Naive thymus-derived CD4-positive, alpha-beta T cell (primary cell): ENCODE measurements at regions not wholly inside any gene's neighbourhood (a gene's known extent, or its start where the extent isn't known, plus 50 kb on each side); places are given as distances from the start of the nearest gene placed in this dataset.
"Not testable (repeated sequence)": the region's sequence is repeated elsewhere in the genome, so short reads cannot be mapped to it uniquely, and the experiment has no call there.

ENCODE experiments used
- ATAC-seq: fragments of 150-1000 bp; cut with Tn5 transposase; 2 replicates; pipeline ENCODE4 v1.10.0; 2021; ENCODE audit warnings: mild to moderate bottlenecking, moderate library complexity
- CTCF ChIA-PET: fragments of 350-600 bp; sonication (Branson Sonifier 250); formaldehyde crosslinking; loops from one replicate; lab custom pipeline; 2021; ENCODE audit warnings: antibody characterized with exemption; lab: Charles Lee
- POLR2A ChIA-PET: fragments of 350-600 bp; sonication (Branson Sonifier 250); formaldehyde crosslinking; loops from one replicate; lab custom pipeline; 2021; ENCODE audit warnings: antibody characterized with exemption, inconsistent platforms; lab: Charles Lee
- DNase-seq, 9 donors: peaks; one replicate each; pipeline versions ENCODE4 v3.0.0 to v3.0.0-alpha.2; 2020 to 2022; ENCODE audit warnings: mixed read lengths in 1 of 9
- H3K27ac ChIP-seq: one replicate; pipeline ENCODE4 v1.7.0; 2013; ENCODE audit warnings: mild to moderate bottlenecking, low read depth, low read length, moderate library complexity
- H3K27me3 ChIP-seq, 2 donors: one replicate each; pipeline ENCODE4 v1.7.0; 2013; ENCODE audit warnings: low read length in 2 of 2, mild to moderate bottlenecking in 2 of 2, moderate library complexity in 2 of 2; ENCODE audit not compliant: control insufficient read depth in 2 of 2, insufficient read depth in 2 of 2
- H3K36me3 ChIP-seq, 3 experiments: 1 replicate in 2 of 3; 2 replicates in 1 of 3; pipeline ENCODE4 v1.7.0; 2013; ENCODE audit warnings: low read length in 3 of 3, mild to moderate bottlenecking in 3 of 3, moderate library complexity in 1 of 3; ENCODE audit not compliant: insufficient read depth in 3 of 3, control insufficient read depth in 2 of 3
- H3K4me1 ChIP-seq, 2 donors: one replicate each; pipeline ENCODE4 v1.7.0; 2013; ENCODE audit warnings: low read length in 2 of 2, mild to moderate bottlenecking in 2 of 2, moderate library complexity in 1 of 2; ENCODE audit not compliant: control insufficient read depth in 2 of 2, insufficient read depth in 2 of 2
- H3K4me3 ChIP-seq: 2 replicates; pipeline ENCODE4 v1.7.0; 2013; ENCODE audit warnings: mild to moderate bottlenecking, low read length
- H3K9me3 ChIP-seq, 3 experiments: 1 replicate in 2 of 3; 2 replicates in 1 of 3; pipeline ENCODE4 v1.7.0; 2013; ENCODE audit warnings: low read length in 3 of 3; ENCODE audit not compliant: control insufficient read depth in 2 of 3
- H3K27ac Mint-ChIP-seq, 9 donors: one replicate each; pipeline ENCODE4 v1.8.0; 2020 to 2022; ENCODE audit warnings: mixed read lengths in 9 of 9, mild to moderate bottlenecking in 8 of 9, moderate library complexity in 5 of 9, inconsistent platforms in 2 of 9
- H3K27me3 Mint-ChIP-seq, 5 donors: one replicate each; pipeline ENCODE4 v1.8.0; 2021 to 2022; ENCODE audit warnings: mixed read lengths in 5 of 5, mild to moderate bottlenecking in 1 of 5
- H3K36me3 Mint-ChIP-seq, 5 donors: one replicate each; pipeline ENCODE4 v1.8.0; 2020 to 2022; ENCODE audit warnings: mixed read lengths in 5 of 5, mild to moderate bottlenecking in 3 of 5, inconsistent platforms in 1 of 5
- H3K4me1 Mint-ChIP-seq, 7 donors: one replicate each; pipeline ENCODE4 v1.8.0; 2020 to 2022; ENCODE audit warnings: mixed read lengths in 7 of 7, mild to moderate bottlenecking in 3 of 7, inconsistent platforms in 1 of 7
- H3K4me3 Mint-ChIP-seq, 10 donors: one replicate each; pipeline ENCODE4 v1.8.0; 2020 to 2022; ENCODE audit warnings: mild to moderate bottlenecking in 10 of 10, mixed read lengths in 10 of 10, moderate library complexity in 6 of 10, inconsistent platforms in 2 of 10
- H3K9me3 Mint-ChIP-seq, 11 donors: one replicate each; pipeline ENCODE4 v1.8.0; 2020 to 2022; ENCODE audit warnings: mixed read lengths in 11 of 11, mild to moderate bottlenecking in 4 of 11, inconsistent platforms in 1 of 11, moderate library complexity in 1 of 11
- intact Hi-C, 2 donors: fragments of 100-400 bp; cut with micrococcal nuclease; formaldehyde crosslinking; loops; one replicate each; pipeline ENCODE4 v1.15.1; 2023

DNA sequence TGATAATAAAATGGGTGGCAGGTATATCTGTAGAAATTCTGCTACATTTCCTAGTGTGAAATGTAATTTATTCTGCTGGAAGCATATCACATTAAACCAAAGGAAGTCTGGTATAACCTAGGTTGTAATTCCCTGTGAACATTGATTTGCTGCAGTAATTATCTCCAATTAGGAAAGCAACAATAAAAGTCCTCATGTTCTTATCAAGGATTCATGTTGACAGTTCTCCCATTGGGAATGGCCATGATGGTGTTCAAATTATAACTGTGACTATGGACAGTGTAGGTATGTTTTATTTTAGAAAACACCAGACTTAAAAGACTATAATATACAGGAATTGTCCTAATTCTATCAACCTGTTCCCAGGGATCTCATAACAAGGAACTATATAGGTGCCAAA, 513.5 kb upstream of the MIR17HG start:
- ATAC-seq (no peak), DNase-seq (no peak)
- CTCF ChIA-PET, result no interaction called here
- H3K36me3 Mint-ChIP-seq, result no peaks in the 10 kb centered on the region
- no peaks in the 10 kb centered on the region for H3K27me3 Mint-ChIP-seq
- H3K36me3 ChIP-seq, result no peaks in the 10 kb centered on the region
- H3K27ac ChIP-seq, result no peak overlapping the region
- H3K4me1 ChIP-seq, result no peaks in the 10 kb centered on the region
- no peaks in the 10 kb centered on the region for H3K4me1 Mint-ChIP-seq
- H3K27me3 ChIP-seq, result no peaks in the 10 kb centered on the region
- H3K4me3 ChIP-seq, result no peak overlapping the region
- no peak overlapping the region for H3K4me3 Mint-ChIP-seq
- no peaks in the 10 kb centered on the region for H3K9me3 ChIP-seq
- no peak overlapping the region for H3K27ac Mint-ChIP-seq
- peaks cover 0 to 10% (median 2%) of the 10 kb centered on the region in 11 donors for H3K9me3 Mint-ChIP-seq
- intact Hi-C loops, result no loop called here
- POLR2A ChIA-PET, result no interaction called here

DNA sequence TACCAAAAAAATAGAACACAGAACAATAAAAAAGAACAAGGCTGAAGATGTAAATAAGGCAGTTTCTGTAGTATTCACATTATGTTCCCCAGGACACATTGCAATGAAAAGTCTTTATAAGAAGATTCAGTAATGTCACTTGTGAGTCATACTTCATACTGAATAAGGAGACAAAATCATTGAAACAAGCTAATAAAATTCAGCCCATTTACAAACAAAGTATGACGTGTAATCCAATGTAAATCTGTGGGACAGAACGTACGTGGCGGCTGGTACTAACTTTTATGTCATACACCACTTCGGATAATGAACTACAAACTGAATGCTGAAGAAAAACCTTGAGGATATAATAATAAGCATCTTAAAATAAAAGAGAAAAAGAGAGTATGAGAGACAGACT, 512.8 kb upstream of the MIR17HG start:
- POLR2A ChIA-PET, result no interaction called here
- intact Hi-C loops, result no loop called here
- CTCF ChIA-PET, result no interaction called here
- Histone ChIP-seq H3K9me3 (no peaks in the 10 kb centered on the region), H3K4me1 (no peaks in the 10 kb centered on the region), H3K27ac (no peak overlapping the region), H3K4me3 (no peak overlapping the region), H3K27me3 (no peaks in the 10 kb centered on the region), H3K36me3 (no peaks in the 10 kb centered on the region)
- Mint-ChIP-seq H3K27me3 (no peaks in the 10 kb centered on the region), H3K27ac (no peak overlapping the region), H3K9me3 (peaks cover 0 to 10% (median 2%) of the 10 kb centered on the region in 11 donors), H3K4me1 (no peaks in the 10 kb centered on the region), H3K36me3 (no peaks in the 10 kb centered on the region), H3K4me3 (no peak overlapping the region)
- ATAC-seq, result no peak
- DNase-seq, result no peak

DNA sequence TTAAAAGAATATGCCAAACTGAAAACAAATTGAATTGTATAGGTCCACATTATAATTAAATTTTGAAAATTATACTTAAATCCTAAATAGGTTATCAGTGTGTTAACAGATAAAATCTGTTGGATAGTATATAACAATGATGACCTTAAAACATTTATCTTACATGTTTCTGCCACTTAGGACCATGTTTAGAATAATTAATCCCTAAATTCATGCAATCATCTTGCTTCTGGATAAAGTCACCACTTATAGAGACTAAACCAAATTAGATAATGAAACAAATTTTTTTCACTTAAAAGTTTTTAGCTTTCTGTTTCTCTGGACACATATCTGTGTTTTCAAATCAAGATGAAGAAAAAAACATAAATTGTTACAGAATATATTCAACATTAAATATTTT, 511.7 kb upstream of the MIR17HG start:
- no peak for DNase-seq
- Histone ChIP-seq H3K27ac (no peak overlapping the region), H3K4me3 (no peak overlapping the region), H3K36me3 (no peaks in the 10 kb centered on the region), H3K27me3 (no peaks in the 10 kb centered on the region), H3K4me1 (no peaks in the 10 kb centered on the region), H3K9me3 (no peaks in the 10 kb centered on the region)
- H3K4me1 Mint-ChIP-seq, result no peaks in the 10 kb centered on the region
- POLR2A ChIA-PET, result no interaction called here
- peaks cover 0 to 17% (median 6%) of the 10 kb centered on the region in 11 donors for H3K9me3 Mint-ChIP-seq
- H3K36me3 Mint-ChIP-seq, result no peaks in the 10 kb centered on the region
- CTCF ChIA-PET, result no interaction called here
- H3K27me3 Mint-ChIP-seq, result no peaks in the 10 kb centered on the region
- H3K4me3 Mint-ChIP-seq, result no peak overlapping the region
- no peak for ATAC-seq
- intact Hi-C loops, result no loop called here
- no peak overlapping the region for H3K27ac Mint-ChIP-seq

DNA sequence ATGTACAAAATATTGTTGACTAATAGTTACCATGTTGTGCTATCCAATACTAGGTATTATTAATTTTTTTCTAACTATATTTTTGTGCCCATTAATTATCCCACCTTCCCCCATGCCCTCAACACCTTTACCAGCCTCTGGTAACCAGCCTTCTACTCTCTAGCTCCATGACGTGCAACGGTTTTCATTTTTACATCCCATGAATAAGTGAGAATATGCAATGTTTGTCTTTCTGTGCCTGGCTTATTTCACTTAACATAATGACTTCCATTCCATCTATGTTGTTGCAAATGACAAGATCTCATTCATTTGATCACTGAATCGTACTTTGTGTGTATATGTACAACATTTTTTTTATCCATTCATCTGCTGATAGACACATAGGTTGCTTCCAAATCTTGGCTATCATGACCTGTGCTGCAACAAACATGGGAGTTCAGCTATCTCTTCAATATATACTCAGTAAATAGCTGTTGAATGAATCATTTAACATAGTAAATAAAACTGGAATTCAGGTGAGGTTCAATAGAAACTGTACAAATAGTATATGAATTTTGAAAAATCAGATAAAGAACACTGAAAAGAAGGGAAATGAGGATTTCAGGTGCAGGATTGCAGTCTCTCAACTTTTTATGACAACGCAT, 509.0 kb upstream of the MIR17HG start:
- no peak for DNase-seq
- Mint-ChIP-seq H3K4me1 (no peaks in the 10 kb centered on the region), H3K36me3 (no peaks in the 10 kb centered on the region), H3K27me3 (no peaks in the 10 kb centered on the region), H3K27ac (no peak overlapping the region), H3K4me3 (no peak overlapping the region), H3K9me3 (peaks cover 2 to 14% (median 6%) of the 10 kb centered on the region in 11 donors)
- Histone ChIP-seq H3K4me3 (no peak overlapping the region), H3K9me3 (no peaks in the 10 kb centered on the region), H3K4me1 (no peaks in the 10 kb centered on the region), H3K27me3 (no peaks in the 10 kb centered on the region), H3K27ac (no peak overlapping the region), H3K36me3 (no peaks in the 10 kb centered on the region)
- no peak for ATAC-seq
- intact Hi-C loops, result no loop called here
- ChIA-PET POLR2A (no interaction called here), CTCF (no interaction called here)

DNA sequence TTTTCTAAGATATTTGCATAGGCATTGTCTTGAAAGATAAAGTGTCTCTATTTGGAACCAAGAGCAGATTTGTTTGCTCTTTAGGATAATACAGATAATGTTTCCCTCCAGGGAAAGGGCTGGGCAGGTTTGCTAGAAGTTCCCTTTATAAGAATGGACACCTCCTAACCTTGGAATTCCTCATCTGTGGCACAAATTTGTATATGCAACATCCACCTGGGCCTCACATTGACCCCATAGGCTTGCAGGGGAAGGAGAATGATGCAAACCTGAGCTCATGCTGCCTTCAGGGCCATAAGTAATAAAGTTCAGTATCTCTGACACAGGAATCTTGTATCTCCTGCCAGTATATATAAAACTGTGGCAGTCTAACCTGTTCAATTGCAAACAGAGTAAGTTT, 508.4 kb upstream of the MIR17HG start:
- ATAC-seq (no peak), DNase-seq (no peak)
- Mint-ChIP-seq H3K27me3 (no peaks in the 10 kb centered on the region), H3K4me1 (no peaks in the 10 kb centered on the region), H3K4me3 (no peak overlapping the region), H3K27ac (no peak overlapping the region), H3K9me3 (peaks cover 2 to 17% (median 6%) of the 10 kb centered on the region in 11 donors), H3K36me3 (no peaks in the 10 kb centered on the region)
- ChIA-PET POLR2A (no interaction called here), CTCF (no interaction called here)
- H3K9me3 ChIP-seq, result no peaks in the 10 kb centered on the region
- no peaks in the 10 kb centered on the region for H3K27me3 ChIP-seq
- H3K36me3 ChIP-seq, result no peaks in the 10 kb centered on the region
- H3K4me1 ChIP-seq, result no peaks in the 10 kb centered on the region
- H3K4me3 ChIP-seq, result no peak overlapping the region
- H3K27ac ChIP-seq, result no peak overlapping the region
- intact Hi-C loops, result no loop called here

DNA sequence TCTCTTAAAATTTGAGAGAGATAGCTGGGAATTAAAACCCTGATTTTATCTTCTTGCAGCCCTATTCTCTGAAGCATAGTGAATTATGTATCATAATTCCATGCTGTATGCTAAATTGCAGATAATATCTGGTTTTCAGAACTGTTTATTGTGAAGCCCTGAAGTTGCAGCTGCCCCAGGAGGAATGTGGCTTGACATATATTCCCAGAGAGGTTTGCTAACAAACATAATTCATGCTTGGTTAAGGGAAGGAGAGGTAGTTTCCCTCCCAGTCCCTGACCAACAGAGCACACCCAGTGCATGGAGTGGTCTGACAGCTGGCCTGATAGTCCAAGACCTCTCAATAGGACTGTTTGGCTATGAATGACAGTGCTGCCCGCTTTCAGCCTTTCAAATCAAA, 500.6 kb upstream of the MIR17HG start:
- H3K36me3 Mint-ChIP-seq, result no peaks in the 10 kb centered on the region
- H3K4me3 Mint-ChIP-seq, result no peak overlapping the region
- peaks cover 0 to 30% (median 3%) of the 10 kb centered on the region in 11 donors for H3K9me3 Mint-ChIP-seq
- peaks cover 0 to 2% (median 0%) of the 10 kb centered on the region in 7 donors for H3K4me1 Mint-ChIP-seq
- H3K9me3 ChIP-seq, result no peaks in the 10 kb centered on the region
- no peak overlapping the region for H3K27ac Mint-ChIP-seq
- ATAC-seq (no peak), DNase-seq (no peak)
- ChIA-PET CTCF (no interaction called here), POLR2A (no interaction called here)
- H3K4me3 ChIP-seq, result no peak overlapping the region
- H3K4me1 ChIP-seq, result no peaks in the 10 kb centered on the region
- H3K36me3 ChIP-seq, result no peaks in the 10 kb centered on the region
- no peak overlapping the region for H3K27ac ChIP-seq
- no peaks in the 10 kb centered on the region for H3K27me3 ChIP-seq
- H3K27me3 Mint-ChIP-seq, result no peaks in the 10 kb centered on the region
- intact Hi-C loops, result no loop called here

DNA sequence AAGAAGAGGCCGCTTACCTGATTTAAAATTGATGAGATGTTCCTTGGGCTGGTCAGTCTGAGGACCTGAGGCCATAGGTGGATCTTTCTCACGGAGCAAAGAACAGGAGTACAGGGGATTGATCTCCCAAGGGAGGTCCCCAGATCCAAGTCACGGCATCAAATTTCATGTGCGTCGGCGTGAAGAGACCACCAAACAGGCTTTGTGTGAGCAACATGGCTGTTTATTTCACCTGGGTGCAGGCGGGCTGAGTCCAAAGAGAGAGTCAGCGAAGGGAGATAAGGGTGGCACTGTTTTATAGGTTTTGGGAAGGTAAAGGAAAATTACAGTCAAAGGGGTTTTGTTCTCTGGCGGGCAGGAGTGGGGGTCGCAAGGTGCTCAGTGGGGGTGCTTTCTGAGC, 493.8 kb upstream of the MIR17HG start:
- POLR2A ChIA-PET, H3K36me3 ChIP-seq, H3K4me1 Mint-ChIP-seq, CTCF ChIA-PET, H3K27me3 ChIP-seq, H3K27ac Mint-ChIP-seq, H3K4me3 ChIP-seq, H3K9me3 ChIP-seq, DNase-seq, H3K4me3 Mint-ChIP-seq, H3K4me1 ChIP-seq, H3K27ac ChIP-seq, ATAC-seq, intact Hi-C loops, H3K36me3 Mint-ChIP-seq, H3K27me3 Mint-ChIP-seq: not testable (repeated sequence)
- H3K9me3 Mint-ChIP-seq, result peaks cover 0 to 20% (median 4%) of the 10 kb centered on the region in 11 donors
